Stomach (tissue), 4 donors: ENCODE measurements at regions not wholly inside any gene's neighbourhood (a gene's known extent, or its start where the extent isn't known, plus 50 kb on each side); places are given as distances from the start of the nearest gene placed in this dataset.

Experiments used
- CTCF ChIP-seq, 7 experiments: fragments of 450-650 bp in 4 of 7; fragments of 200-600 bp in 3 of 7; sonication (generic) in 3 of 7; IDR thresholded peaks; one replicate each; pipeline ENCODE4 v1.5.1; 2016 to 2019; ENCODE audit warnings: antibody characterized with exemption in 7 of 7, control low read depth in 2 of 7, mild to moderate bottlenecking in 1 of 7
- POLR2A ChIP-seq, 4 donors: fragments of 450-650 bp; IDR thresholded peaks; one replicate each; pipeline ENCODE4 v1.6.1; 2016; ENCODE audit warnings: antibody characterized with exemption in 4 of 4, control low read depth in 2 of 4, mild to moderate bottlenecking in 1 of 4, moderate library complexity in 1 of 4
- POLR2AphosphoS5 ChIP-seq, 3 donors: sonication (generic); formaldehyde crosslinking; IDR thresholded peaks; one replicate each; pipeline ENCODE4 v1.6.1; 2016; ENCODE audit warnings: antibody characterized with exemption in 3 of 3

GRCh38 chr1:112262316-112262715 is 133.7 kb upstream of the CTTNBP2NL start:
- TF ChIP-seq CTCF (IDR thresholded peaks at IDR 0.05): no peak
- no peak for TF ChIP-seq POLR2A (IDR thresholded peaks at IDR 0.05)
- no peak for TF ChIP-seq POLR2AphosphoS5 (IDR thresholded peaks at IDR 0.05)
